Esophagus squamous epithelium (tissue), 4 donors: ENCODE measurements at regions not wholly inside any gene's neighbourhood (a gene's known extent, or its start where the extent isn't known, plus 50 kb on each side); places are given as distances from the start of the nearest gene placed in this dataset.

ENCODE experiments used
- POLR2A ChIP-seq, 4 donors: fragments of 450-650 bp; IDR thresholded peaks; one replicate each; pipeline ENCODE4 v1.6.1; 2017; ENCODE audit warnings: antibody characterized with exemption in 4 of 4, mild to moderate bottlenecking in 4 of 4, moderate library complexity in 3 of 4
- TF ChIP-seq, protein P1 (sequence below), 6 experiments: fragments of 450-650 bp in 4 of 6; fragments of 200-600 bp in 2 of 6; sonication (generic) in 2 of 6; IDR thresholded peaks; one replicate each; pipeline ENCODE4 v1.5.1; 2016 to 2019; ENCODE audit warnings: antibody characterized with exemption in 6 of 6, mild to moderate bottlenecking in 4 of 6, moderate library complexity in 4 of 6

DNA sequence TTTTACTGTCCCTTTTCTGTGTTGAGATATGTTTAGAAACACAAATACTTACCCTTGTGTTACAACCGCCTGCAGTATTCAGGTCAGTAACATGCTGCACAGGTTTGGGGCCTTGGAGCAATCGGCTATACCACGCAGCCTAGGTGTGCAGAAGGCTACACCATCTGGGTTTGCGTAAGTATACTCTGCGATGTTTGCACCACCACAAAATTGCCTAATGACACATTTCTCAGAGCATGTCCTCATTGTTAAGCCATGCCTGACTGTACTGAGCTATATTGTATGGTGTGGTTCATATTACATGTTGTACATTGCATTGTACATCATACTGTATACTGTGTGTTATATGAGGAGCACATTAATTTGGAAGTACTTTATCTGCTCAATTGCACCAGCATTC is 247.4 kb downstream of the RHOU start:
- TF ChIP-seq, protein P1, sequence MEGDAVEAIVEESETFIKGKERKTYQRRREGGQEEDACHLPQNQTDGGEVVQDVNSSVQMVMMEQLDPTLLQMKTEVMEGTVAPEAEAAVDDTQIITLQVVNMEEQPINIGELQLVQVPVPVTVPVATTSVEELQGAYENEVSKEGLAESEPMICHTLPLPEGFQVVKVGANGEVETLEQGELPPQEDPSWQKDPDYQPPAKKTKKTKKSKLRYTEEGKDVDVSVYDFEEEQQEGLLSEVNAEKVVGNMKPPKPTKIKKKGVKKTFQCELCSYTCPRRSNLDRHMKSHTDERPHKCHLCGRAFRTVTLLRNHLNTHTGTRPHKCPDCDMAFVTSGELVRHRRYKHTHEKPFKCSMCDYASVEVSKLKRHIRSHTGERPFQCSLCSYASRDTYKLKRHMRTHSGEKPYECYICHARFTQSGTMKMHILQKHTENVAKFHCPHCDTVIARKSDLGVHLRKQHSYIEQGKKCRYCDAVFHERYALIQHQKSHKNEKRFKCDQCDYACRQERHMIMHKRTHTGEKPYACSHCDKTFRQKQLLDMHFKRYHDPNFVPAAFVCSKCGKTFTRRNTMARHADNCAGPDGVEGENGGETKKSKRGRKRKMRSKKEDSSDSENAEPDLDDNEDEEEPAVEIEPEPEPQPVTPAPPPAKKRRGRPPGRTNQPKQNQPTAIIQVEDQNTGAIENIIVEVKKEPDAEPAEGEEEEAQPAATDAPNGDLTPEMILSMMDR (IDR thresholded peaks at IDR 0.05), result no peak
- no peak for TF ChIP-seq POLR2A (IDR thresholded peaks at IDR 0.05)
